Stomach (tissue), 8 donors: ENCODE measurements at regions not wholly inside any gene's neighbourhood (a gene's known extent, or its start where the extent isn't known, plus 50 kb on each side); places are given as distances from the start of the nearest gene placed in this dataset.

Experiments used
- DNase-seq, 2 donors: peaks; one replicate each; pipeline versions ENCODE4 v3.0.0 to v3.0.0-alpha.2; 2013 to 2019
- H3K27ac ChIP-seq, 5 donors: fragments of 200-600 bp in 4 of 5; sonication (generic) in 4 of 5; one replicate each; pipeline ENCODE4 v1.5.1; 2013 to 2019; ENCODE audit warnings: mild to moderate bottlenecking in 1 of 5, moderate library complexity in 1 of 5
- H3K27me3 ChIP-seq, 3 donors: fragments of 200-600 bp; sonication (generic); one replicate each; pipeline ENCODE4 v1.5.1; 2017 to 2019; ENCODE audit warnings: mixed run types in 1 of 3
- H3K36me3 ChIP-seq, 4 donors: fragments of 200-600 bp; sonication (generic); 1 replicate in 3 of 4; 2 replicates in 1 of 4; pipeline ENCODE4 v1.5.1; 2016 to 2019
- H3K4me1 ChIP-seq, 4 donors: fragments of 200-600 bp; sonication (generic); one replicate each; pipeline ENCODE4 v1.5.1; 2016 to 2019
- H3K4me3 ChIP-seq, 4 donors: fragments of 200-600 bp; sonication (generic) in 3 of 4; one replicate each; pipeline ENCODE4 v1.5.1; 2016 to 2019; ENCODE audit warnings: mild to moderate bottlenecking in 1 of 4
- H3K9me3 ChIP-seq, 4 donors: fragments of 200-600 bp; sonication (generic); one replicate each; pipeline ENCODE4 v1.5.1; 2016 to 2019
- CTCF ChIP-seq, 7 experiments: fragments of 450-650 bp in 4 of 7; fragments of 200-600 bp in 3 of 7; sonication (generic) in 3 of 7; IDR thresholded peaks; one replicate each; pipeline ENCODE4 v1.5.1; 2016 to 2019; ENCODE audit warnings: antibody characterized with exemption in 7 of 7, control low read depth in 2 of 7, mild to moderate bottlenecking in 1 of 7
- EP300 ChIP-seq: sonication (generic); formaldehyde crosslinking; IDR thresholded peaks from one replicate; pipeline ENCODE4 v1.6.1; 2017; ENCODE audit warnings: antibody characterized with exemption
- POLR2A ChIP-seq, 4 donors: fragments of 450-650 bp; IDR thresholded peaks; one replicate each; pipeline ENCODE4 v1.6.1; 2016; ENCODE audit warnings: antibody characterized with exemption in 4 of 4, control low read depth in 2 of 4, mild to moderate bottlenecking in 1 of 4, moderate library complexity in 1 of 4
- POLR2AphosphoS5 ChIP-seq, 3 donors: sonication (generic); formaldehyde crosslinking; IDR thresholded peaks; one replicate each; pipeline ENCODE4 v1.6.1; 2016; ENCODE audit warnings: antibody characterized with exemption in 3 of 3
- WGBS, 5 donors: extraction: QIAGEN DNeasy Blood & Tissue Kit in 3 of 5; methylation state at CpG; one replicate each; pipeline versions ENCODE4 v1.1.5 to v1.1.7; 2013 to 2018; 5-methylcytosine and 5-hydroxymethylcytosine counted together
- intact Hi-C: fragments of 100-400 bp; cut with DNase I; formaldehyde crosslinking; loops from one replicate; pipeline ENCODE4 v1.15.1; 2023; ENCODE audit warnings: low total_unique reads
- donor health status: healthy with polysubstance abuse.
- donor health status: Bipolar disorder and iron deficiency.
- donor health status: healthy.

GRCh38 chr13:76723551-76724232 is 162.5 kb downstream of the KCTD12 start:
- H3K27ac ChIP-seq = no peak overlapping the region
- no peaks in the 10 kb centered on the region for H3K27me3 ChIP-seq
- H3K36me3 ChIP-seq = no peaks in the 10 kb centered on the region
- no peak overlapping the region for H3K4me3 ChIP-seq
- H3K9me3 ChIP-seq = peaks cover 0 to 6% (median 0%) of the 10 kb centered on the region in 4 donors
- TF ChIP-seq EP300 = no peak
- no peak for TF ChIP-seq POLR2AphosphoS5 (IDR thresholded peaks at IDR 0.05)
- TF ChIP-seq CTCF (IDR thresholded peaks at IDR 0.05) = no peak
- no peak for TF ChIP-seq POLR2A (IDR thresholded peaks at IDR 0.05)
- WGBS, 5 donors = 52 to 71% (median 59%) methylated on average over 5 of the region's 5 CpGs
- intact Hi-C loops = no loop called here
- H3K4me1 ChIP-seq = peaks cover 0 to 21% (median 2%) of the 10 kb centered on the region in 4 donors
- DNase-seq = peak in 1 of 2 donors; percentile 46

DNA sequence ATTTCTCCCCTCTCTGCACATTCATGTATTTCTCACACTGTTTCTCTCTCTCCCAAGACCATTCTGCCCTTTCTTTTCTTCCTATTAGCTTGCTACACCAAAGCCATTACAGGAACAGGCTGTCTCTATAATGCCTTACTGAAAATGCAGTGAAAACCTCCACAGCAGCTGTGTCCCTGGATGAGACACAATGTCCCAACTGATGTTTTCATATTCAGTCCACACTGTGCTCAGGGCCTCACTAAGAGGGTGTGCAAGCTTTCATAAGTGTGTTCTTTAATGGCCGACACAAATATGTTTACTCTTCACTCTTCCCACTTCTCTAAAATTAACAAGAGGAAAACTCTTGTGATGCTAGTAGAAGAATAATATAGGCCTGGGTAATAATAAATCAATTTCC is 163.4 kb downstream of the KCTD12 start:
- no peak for TF ChIP-seq POLR2A (IDR thresholded peaks at IDR 0.05)
- no peak for TF ChIP-seq EP300
- no peak for TF ChIP-seq POLR2AphosphoS5 (IDR thresholded peaks at IDR 0.05)
- no peak for TF ChIP-seq CTCF (IDR thresholded peaks at IDR 0.05)
- Histone ChIP-seq H3K9me3 (peaks cover 0 to 2% (median 0%) of the 10 kb centered on the region in 4 donors), H3K4me1 (peaks cover 0 to 21% (median 2%) of the 10 kb centered on the region in 4 donors), H3K27ac (no peak overlapping the region), H3K36me3 (no peaks in the 10 kb centered on the region), H3K27me3 (no peaks in the 10 kb centered on the region), H3K4me3 (no peak overlapping the region)
- WGBS, 5 donors = 78 to 96% (median 94%) methylated on average over 1 of the region's 1 CpG
- DNase-seq = no peak
- intact Hi-C loops = no loop called here

DNA sequence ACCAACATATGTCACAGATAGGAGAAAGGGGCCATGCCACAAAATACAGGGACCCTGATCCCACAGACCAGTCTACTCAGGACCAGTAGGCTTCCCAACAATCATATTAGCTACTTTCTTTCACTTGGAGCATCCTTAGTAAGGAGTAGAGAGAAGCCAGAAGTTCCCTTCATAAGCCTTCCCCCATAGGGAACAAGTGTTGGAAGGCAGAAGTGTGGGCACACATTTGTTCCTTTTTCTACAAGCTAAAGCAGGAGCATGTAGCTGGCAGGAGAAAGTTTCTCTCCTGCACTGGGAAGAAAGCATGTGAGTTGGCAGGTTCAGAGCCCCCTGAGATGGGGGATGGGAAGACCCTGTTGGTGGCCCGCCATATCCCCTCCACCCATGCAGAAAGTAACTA is 165.4 kb downstream of the KCTD12 start:
- WGBS, 5 donors = 93 to 100% (median 100%) methylated on average over 1 of the region's 1 CpG
- no peaks in the 10 kb centered on the region for H3K9me3 ChIP-seq
- H3K4me3 ChIP-seq = no peak overlapping the region
- intact Hi-C loops = no loop called here
- H3K36me3 ChIP-seq = no peaks in the 10 kb centered on the region
- H3K27ac ChIP-seq = no peak overlapping the region
- no peaks in the 10 kb centered on the region for H3K27me3 ChIP-seq
- peaks cover 0 to 21% (median 2%) of the 10 kb centered on the region in 4 donors for H3K4me1 ChIP-seq
- TF ChIP-seq EP300 = no peak
- TF ChIP-seq CTCF (IDR thresholded peaks at IDR 0.05) = no peak
- TF ChIP-seq POLR2AphosphoS5 (IDR thresholded peaks at IDR 0.05) = no peak
- no peak for TF ChIP-seq POLR2A (IDR thresholded peaks at IDR 0.05)
- no peak for DNase-seq

GRCh38 chr13:76720416-76720815 is 165.8 kb downstream of the KCTD12 start:
- Histone ChIP-seq H3K27ac (no peak overlapping the region), H3K27me3 (no peaks in the 10 kb centered on the region), H3K4me3 (no peak overlapping the region), H3K36me3 (no peaks in the 10 kb centered on the region), H3K9me3 (no peaks in the 10 kb centered on the region), H3K4me1 (peaks cover 0 to 21% (median 2%) of the 10 kb centered on the region in 4 donors)
- intact Hi-C loops = no loop called here
- TF ChIP-seq POLR2AphosphoS5 (IDR thresholded peaks at IDR 0.05) (no peak), EP300 (no peak), CTCF (IDR thresholded peaks at IDR 0.05) (no peak), POLR2A (IDR thresholded peaks at IDR 0.05) (no peak)
- WGBS, 5 donors = 79 to 100% (median 88%) methylated on average over 1 of the region's 1 CpG
- no peak for DNase-seq
